Umbilical cord (tissue), 1 donor: ENCODE measurements at regions not wholly inside any gene's neighbourhood (a gene's known extent, or its start where the extent isn't known, plus 50 kb on each side); places are given as distances from the start of the nearest gene placed in this dataset.

Source experiments
- DNase-seq: peaks from one replicate; pipeline ENCODE4 v3.0.0-alpha.2; 2015; ENCODE audit warnings: low spot score

DNA sequence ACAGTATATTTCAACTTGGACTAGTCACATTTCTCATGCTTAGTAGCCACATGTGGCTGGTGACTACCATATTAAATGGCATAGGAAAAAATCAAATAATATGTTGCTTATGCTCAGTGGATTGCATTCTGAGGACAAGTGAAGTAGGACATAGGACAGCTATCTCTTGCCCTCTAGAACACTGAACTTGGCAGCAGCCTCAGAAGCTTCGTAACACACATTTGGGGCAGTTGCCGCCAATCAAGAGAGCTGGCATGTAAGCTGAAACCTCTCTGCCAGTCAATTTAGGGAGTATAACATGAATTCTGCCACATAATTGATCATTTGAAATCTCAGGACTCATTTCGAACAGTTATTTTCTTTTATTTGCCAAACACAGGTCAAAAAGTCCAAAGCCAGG, 505.5 kb downstream of the MAT2B start:
- DNase-seq: no peak

DNA sequence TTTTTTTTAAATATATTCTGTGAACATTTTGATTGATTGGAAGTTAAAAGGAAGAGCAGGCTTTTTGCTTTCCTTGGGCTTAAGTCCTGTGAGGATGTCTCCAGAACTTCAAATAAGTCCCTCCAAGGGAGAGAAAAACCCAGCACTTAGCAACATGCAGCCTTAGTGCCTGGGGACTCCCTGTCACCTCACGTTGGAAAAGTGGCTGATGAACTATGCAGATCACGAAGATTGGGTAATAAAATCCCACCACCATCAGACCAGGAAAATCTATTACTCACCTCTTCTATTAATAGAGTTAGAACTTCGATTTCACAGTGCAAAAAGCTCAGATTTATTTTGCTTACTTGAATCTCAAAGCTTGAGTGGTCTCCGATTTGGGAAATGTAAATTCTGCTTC, 507.0 kb downstream of the MAT2B start:
- DNase-seq: no peak

DNA sequence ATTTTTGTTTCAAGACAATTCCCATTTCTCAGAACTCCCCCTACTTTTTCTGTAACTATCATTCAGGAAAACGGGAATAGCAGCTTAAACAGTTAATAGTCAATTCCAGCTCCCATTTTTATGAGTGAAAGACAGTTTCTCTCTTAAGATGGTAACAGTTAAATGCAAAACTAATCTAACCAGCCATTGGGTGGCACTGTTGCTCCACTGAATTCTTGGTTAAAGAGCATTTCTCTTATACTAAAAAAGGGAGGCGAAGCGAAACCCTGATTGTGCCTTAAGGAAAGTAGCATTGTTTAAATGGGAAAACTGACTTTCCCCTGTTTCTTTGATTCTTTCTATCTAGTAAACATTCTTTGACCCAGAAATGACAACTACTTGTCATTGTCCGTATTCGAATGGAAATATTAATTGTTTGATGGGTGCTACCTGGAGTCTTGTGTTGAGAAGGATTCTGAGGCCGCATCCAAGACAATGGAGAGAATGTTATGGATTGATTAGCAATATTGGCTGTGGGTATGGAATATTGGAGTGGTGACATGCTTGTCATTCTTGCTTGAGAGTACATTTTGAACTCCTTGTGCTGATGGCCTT, 507.8 kb downstream of the MAT2B start:
- peak; percentile 82 for DNase-seq

DNA sequence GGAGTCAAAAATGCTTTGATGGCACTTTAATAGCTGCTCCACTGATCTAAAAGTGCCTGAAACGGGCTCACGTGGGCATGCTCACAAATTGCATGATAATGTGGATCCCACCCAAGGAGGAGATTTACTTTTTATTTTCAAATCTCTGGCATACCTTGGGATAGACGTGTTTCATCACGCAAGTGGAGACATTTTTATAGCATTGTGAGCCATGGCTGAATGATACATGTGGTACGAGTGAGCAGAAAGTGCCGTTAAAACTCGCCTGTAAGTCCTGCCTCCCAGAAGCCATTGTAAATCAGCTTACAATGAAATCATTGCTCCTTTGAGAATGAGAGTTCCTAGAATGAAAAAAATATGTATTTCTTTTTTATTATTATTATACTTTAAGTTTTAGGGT, 514.7 kb downstream of the MAT2B start:
- DNase-seq: peak; percentile 45

DNA sequence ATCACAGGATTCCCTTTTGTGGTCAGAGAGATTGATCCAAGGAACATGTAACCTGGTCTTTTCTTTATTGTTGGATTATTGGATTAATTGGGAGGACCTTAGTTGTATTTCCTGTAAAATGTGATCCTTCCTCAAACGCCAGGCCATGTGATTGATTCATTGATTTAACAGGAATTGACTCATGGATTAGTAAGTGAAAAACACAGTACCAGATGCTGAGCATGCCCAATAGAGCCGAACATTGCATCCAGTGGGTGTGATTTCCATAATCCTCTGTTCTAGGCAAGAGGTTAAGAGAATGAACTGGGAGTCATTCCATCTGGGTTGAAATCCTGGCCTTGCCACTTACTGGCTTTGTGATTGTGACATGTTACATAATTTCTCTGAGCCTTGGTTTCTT, 522.3 kb downstream of the MAT2B start:
- no peak for DNase-seq

DNA sequence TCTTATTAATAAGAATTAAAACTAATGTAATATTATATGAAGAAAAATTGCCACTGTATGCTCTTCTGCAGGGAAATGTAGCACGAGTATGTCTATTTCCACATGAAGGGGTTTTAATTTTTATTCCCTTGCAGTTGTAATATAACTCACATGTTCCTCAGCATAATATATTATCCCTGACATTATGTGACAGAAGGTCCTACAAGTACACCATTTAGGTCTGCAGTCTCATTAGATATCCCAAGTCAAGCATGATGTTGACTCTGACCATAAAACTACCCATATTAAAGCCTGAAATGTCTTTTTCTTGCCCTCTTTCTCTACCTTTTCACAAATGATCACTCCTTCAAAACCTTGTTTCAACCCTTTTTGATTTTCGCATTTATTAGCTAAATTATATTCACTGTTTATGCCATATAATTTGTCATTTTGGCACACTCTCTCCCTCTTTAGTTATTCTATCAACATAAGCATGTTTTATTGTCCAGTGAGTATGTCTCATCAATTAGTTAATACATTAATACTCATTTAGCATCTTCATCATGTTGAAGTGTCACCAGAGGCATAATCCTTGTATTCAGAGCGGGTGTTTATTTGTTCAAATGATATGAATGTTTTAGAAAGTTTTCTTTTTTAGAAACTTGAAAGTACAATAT, 532.8 kb downstream of the MAT2B start:
- no peak for DNase-seq

DNA sequence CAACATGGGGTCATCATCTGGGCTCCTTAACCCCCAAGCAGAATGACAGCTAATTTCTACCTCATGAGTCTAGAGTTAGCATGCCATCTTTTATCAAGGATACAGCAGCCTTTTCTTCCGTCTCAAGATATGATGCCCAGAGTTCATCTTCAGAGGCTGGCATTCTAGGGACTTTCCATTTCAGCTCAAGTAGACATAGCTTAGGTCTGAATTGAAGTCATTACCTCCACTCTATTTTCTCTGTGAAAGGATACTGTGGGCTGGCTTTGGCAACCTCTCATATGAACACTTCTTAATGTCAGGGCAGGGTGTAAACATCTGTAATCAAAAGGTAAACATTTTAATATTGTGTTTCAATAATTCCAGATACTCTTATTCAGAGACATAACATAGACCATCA, 535.7 kb downstream of the MAT2B start:
- no peak for DNase-seq

DNA sequence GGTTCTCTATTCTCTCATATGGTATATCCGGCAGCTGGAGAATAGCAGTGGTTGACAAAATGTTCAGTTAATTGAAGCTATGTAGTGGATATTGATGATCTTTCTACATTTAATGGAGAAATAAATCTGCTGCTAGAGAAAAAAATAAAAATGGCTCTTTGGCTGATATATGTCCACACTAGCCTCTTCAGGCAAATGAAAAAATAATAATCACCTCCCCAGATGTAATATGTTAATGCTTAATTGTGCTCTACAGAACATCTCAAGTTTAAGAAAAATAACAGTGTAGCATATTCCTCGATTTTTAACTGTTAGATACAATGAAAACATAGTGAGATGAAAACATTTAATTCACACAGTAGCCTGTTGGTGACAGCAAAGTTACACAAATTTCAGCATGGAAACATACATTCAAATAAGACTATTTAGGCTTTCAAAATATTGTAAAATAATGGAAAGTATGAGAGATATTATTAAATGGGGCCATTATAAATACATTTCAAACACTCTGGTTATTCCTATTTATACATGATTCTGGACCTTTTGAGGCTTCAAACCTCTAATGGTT, 543.0 kb downstream of the MAT2B start:
- DNase-seq: peak; percentile 14

DNA sequence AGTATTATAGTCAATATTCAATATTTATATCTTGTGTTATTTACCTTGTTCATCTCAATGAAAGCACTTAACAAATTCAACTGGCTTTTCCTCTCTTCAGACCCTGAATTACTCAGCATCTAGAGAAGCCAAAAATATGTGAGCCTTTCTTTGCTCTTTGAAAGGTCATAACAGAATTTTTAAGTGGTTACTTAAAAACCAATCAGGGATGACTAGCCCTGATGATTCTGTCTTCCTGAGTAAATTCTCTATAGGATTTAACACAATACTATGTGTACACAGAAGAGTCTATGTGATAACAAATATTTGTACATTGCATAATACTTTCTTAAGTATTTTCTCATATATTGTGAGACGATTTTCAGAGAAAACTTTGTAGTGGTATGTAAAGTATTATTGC, 546.3 kb downstream of the MAT2B start:
- peak; percentile 16 for DNase-seq

DNA sequence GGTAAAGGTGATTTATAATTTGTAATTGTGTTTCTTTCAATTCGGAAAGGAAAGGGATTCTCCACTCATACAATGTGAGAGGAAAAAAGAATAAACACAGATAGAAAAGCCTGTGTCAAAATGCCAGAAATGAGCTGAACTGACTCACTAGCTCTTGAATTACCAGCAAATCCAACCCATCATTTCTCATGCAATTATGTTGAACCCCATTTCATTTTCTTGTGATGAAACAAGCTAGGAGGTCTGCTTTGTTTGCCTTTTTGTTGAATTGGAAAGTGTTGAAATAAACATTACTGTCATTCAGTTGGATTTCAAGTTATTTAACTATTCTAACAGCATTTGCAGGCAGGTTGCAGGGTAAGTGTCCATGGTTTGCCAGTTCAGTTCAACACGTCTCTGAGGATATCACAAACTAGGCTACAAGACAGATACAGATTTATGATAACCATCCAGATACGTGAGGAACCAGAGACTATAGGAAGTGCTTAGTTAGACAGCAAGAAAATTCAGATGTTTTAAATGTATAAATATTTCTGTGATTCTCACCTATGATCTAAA, 547.2 kb downstream of the MAT2B start:
- peak; percentile 38 for DNase-seq

DNA sequence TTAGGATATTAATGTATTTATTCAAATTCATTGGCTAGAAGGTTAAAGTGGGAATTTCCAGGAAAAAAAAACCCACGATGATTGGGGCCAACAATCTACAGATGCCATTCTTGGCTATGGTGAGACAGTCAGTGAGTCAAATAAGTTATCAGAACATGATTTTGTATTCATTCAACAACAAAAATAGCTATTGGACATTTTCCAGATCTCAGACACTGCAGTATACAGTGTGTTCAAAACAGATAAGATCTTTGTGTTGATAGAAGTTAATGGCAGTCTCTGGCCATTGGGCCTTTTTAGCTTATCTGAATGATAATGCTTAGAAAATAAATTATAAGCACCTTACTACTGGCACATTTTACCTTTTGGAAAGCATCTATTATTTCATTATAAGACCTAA, 547.7 kb downstream of the MAT2B start:
- DNase-seq: peak; percentile 14

DNA sequence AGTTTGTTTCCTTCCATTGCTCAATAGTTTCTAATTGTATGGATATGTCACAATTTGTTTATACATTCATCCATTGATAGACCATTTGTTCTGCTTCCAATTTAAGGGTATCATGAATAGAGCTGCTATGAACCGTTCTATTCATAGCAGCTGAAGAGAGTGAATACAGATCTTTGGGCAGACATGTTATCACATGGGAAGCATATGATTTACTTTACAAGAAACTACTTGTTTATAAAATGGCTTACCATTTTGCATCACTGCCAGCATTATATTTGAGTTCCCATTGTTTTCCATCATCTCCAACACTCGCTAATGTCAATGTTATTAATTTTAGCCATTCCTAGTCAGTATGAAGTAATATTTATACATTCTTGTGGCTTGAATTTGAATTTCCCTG, 549.0 kb downstream of the MAT2B start:
- DNase-seq: no peak

DNA sequence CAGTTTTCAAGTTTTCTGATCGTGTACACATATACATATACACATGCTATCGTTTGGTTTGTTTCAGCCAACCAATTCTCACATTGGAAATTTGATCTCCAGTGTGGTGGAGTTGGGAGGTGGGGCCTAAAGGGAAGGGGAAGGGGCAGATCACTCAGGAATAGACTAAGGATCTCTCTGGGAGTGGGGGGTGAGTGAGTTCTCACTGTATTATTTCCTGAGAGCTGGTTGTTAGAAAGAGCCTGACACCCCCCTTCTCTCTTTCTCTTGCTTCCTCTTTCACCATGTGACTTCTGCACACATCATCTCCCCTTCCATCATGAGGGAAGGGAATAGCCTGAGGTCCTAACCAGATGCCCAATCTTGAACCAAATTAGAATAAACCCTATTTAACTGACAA, 551.7 kb downstream of the MAT2B start:
- DNase-seq: no peak

DNA sequence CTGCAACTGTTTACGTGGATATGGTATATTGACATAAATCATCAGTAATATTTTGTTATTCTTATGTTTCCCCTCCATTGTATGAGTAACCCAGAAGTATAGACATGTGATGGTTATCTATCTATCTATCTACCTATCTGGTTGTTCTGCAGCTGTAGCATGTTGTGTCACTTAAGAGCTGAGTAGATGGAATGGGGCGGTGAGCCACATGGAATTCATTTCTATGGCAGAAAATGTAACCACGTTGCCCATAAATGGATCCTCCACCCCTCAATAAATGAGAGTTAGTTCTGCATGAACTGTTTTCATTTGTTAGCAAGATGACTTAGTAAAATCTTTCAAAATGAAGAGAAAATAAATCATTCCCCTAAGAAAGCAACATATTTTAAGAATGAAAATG, 553.2 kb downstream of the MAT2B start:
- DNase-seq: no peak

DNA sequence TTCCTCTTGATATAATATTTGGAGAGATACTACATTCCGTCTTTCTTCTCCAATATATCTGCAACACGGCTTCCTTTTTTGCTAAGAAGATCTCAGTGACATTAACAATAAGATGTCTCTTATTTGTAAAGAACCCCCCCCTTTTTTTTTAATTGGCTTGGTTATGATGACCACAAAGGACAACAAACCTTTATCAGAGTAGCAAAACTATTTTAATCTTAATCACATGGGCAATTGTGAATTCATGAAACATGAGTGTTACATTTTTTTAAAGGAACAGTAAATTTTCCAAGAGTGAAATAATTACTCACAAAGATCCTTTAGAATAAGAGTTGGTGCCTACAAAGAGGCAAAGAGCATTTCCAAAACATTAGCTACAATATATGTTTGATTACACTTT, 554.1 kb downstream of the MAT2B start:
- DNase-seq: no peak

DNA sequence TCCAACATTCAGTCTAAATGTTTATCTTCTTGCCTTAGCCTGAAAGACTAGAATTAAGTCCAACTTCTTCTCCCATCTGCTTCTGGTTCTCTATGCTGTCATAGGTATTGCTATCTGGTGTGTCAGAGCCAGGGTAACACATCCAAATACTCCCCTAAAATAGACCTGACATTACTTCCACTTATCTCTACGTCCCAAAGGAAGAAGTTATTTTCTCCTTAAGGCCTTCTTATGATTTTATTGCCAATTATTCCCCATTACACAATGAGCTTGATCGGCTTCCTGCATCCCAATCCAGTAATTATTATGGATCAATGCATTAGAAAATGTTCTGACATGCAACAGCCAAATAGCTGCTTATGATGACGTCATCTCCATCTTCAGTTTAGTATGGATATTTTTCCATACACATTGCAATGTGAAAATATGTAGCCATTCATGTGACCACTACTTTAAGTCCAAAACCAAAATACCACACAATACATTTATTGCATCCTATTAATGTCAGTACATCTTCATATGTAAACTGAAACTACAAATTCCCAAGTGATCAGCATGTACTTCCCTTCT, 555.5 kb downstream of the MAT2B start:
- peak; percentile 5 for DNase-seq

DNA sequence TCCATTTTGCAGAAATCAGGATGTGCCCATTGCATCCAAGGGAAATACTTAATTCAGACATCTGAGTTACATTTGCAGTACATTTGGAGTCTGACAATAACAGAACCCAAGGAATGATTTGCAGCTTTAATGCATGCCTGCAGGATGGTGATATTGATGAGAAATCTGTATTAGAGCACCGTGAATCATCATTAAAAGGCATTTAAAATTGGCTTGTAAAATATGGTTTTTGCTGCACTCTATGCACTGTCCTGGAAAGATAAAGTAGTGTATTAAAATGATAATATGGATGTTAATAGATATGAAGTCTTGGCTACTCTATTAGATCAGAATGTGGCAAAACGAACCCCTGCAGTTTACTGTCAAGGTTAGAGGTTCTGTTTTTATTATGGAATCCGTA, 556.9 kb downstream of the MAT2B start:
- DNase-seq: no peak

DNA sequence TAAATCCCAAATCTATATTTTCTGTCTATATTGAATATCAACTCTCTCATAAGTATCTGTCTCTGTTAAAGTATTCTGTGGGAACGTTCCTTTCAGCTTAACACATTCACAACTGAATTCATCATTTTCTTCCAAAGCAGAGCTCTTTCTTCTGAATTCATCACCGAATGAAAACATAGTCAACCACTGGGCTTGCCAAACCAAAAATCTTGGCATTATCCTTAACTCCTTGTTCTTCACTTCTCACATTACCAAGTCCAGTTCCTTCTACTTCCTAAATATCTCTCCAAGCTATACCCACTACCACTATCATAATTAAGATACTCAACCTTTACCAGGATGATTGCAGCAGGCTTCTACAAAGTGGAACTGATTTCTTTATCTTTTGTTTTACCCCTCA, 559.8 kb downstream of the MAT2B start:
- DNase-seq: no peak

DNA sequence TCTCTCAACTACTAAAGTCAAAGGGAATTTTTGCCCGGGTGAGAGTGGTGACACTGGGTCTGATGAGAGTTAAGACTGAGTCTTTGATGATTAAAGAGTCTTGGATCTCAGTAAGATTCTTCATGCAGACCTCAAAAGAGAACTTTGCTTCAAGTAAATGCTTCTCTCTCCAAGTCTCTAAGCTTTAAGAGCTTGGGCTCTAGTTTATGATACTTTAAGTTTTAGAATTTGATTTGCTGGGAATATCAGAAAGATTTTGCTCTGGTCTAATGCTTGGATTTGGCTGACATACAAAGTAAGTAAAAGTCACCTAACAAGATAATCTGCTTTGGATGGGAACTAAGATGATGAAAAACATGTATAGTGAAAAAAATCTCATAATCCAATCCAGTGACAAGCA, 566.3 kb downstream of the MAT2B start:
- peak; percentile 97 for DNase-seq

DNA sequence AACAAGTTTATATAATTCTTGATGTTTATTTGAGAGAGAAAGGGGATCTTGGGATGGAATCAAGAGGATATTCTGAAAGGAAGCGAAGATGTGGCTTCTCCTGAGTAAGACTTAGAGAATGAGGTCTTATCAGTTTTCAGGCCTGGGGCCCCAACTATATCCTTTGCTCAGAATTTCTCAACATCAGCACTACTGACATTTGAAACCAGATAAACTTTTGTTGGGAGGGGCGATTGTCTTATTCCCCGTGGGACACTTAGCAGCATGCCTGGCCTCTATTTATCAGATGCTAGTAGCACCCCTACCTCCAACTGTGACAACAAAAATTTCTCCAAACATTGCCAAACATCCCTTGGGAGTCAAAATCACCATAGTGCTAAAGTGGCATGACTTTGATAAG, 567.7 kb downstream of the MAT2B start:
- DNase-seq: peak; percentile 81

DNA sequence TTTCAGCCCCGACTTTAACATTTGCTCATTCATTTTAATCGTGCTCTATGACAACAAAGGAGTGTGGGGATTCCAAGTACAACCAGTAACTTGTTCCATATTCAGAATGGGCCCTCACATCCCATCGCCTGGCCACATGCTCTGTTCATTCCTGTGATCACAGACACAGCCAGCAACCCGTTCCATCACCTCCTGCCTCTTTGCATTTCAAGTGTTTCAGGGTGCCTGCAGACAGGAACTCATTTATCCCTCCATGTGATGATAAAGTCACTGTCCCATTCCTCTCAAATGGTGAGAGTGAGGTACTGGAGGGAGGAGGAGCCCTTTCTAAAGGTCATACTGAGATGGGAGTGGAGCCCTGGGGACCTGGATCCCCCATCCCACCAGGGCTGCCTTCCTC, 571.1 kb downstream of the MAT2B start:
- DNase-seq: no peak

DNA sequence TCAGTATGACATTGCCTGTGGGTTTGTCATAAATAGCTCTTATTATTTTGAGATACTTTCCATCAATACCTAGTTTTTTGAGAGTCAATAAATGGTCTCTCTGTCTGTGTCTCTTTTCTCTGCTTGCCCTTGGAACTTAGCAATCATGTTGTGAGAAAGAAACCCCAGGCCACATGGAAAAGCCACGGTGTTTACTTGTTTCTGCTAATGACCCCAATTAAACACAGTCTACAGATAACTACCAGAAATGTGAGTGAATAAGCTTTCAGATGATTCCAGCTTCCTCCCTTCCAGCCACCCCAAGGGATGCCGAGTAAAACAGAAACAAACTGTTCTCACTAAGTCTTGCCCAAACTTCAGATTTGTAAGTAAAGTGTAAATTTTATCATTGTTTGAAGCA, 584.9 kb downstream of the MAT2B start:
- DNase-seq: no peak

DNA sequence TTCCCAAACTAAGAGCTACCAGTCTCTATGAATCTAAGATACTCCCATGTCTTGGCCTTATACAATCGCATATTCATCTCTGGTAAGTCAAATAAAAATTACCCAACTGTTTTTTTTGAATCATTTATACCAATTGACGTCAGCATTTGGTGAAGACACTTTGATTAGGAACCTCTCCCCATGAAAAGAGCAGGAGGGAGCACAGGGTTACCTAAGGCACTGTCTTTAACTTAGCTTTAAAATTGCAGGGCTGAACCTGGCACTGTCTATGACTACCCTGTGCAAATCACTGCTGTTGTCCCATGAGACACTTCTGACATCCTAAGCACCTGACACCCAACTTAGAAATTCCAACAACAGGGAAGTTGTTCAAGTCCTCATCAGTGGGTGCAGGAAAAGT, 586.4 kb downstream of the MAT2B start:
- DNase-seq: no peak
